Transverse colon (tissue), 4 donors: ENCODE measurements at regions not wholly inside any gene's neighbourhood (a gene's known extent, or its start where the extent isn't known, plus 50 kb on each side); places are given as distances from the start of the nearest gene placed in this dataset.
A peak's percentile ranks its signal among the peaks of the same experiment; 100 is the strongest.
"Not testable (repeated sequence)": the region's sequence is repeated elsewhere in the genome, so short reads cannot be mapped to it uniquely, and the experiment has no call there.

ENCODE experiments used
- DNase-seq: peaks from one replicate; pipeline ENCODE4 v3.0.0-alpha.2; 2019
- H3K27ac ChIP-seq, 4 donors: fragments of 200-600 bp; sonication (generic); 2 replicates each; pipeline ENCODE4 v1.5.1; 2016 to 2018; ENCODE audit warnings: inconsistent platforms in 4 of 4
- H3K27me3 ChIP-seq: fragments of 200-600 bp; sonication (generic); 2 replicates; pipeline ENCODE4 v1.5.1; 2017; ENCODE audit warnings: inconsistent platforms
- H3K36me3 ChIP-seq, 4 donors: fragments of 200-600 bp; sonication (generic); 2 replicates each; pipeline ENCODE4 v1.5.1; 2017 to 2019; ENCODE audit warnings: inconsistent platforms in 4 of 4
- H3K4me1 ChIP-seq, 4 donors: fragments of 200-600 bp; sonication (generic); 2 replicates each; pipeline ENCODE4 v1.5.1; 2017 to 2020; ENCODE audit warnings: inconsistent platforms in 4 of 4
- H3K4me3 ChIP-seq, 4 donors: fragments of 200-600 bp; sonication (generic); 1 replicate in 1 of 4; 2 replicates in 3 of 4; pipeline versions ENCODE4 v1.5.1 to v1.6.1; 2017 to 2019; ENCODE audit warnings: inconsistent platforms in 4 of 4
- H3K9me3 ChIP-seq, 2 donors: fragments of 200-600 bp; sonication (generic); 2 replicates each; pipeline ENCODE4 v1.5.1; 2017 to 2019; ENCODE audit warnings: inconsistent platforms in 2 of 2
- EP300 ChIP-seq: sonication (generic); formaldehyde crosslinking; IDR thresholded peaks from one replicate; pipeline ENCODE4 v1.6.1; 2017; ENCODE audit warnings: antibody characterized with exemption, low read depth
- POLR2A ChIP-seq: fragments of 450-650 bp; IDR thresholded peaks from one replicate; pipeline ENCODE4 v1.6.1; 2016; ENCODE audit warnings: antibody characterized with exemption, mild to moderate bottlenecking, moderate library complexity
- POLR2AphosphoS5 ChIP-seq, 3 donors: sonication (generic); formaldehyde crosslinking; IDR thresholded peaks; one replicate each; pipeline ENCODE4 v1.6.1; 2016; ENCODE audit warnings: antibody characterized with exemption in 3 of 3
- WGBS, 2 donors: methylation state at CpG; one replicate each; pipeline ENCODE4 v1.1.5; 2018; ENCODE audit warnings: low coverage in 1 of 2; 5-methylcytosine and 5-hydroxymethylcytosine counted together
- in situ Hi-C, 4 donors: fragments of 200-750 bp; cut with MboI; loops; one replicate each; pipeline versions ENCODE4 v1.15.0 to v1.15.1; 2017; ENCODE audit warnings: low sequenced_read_pairs in 3 of 4, low pct_ligation_motif_present in 1 of 4, low pct_unique_long_range_greater_than_20kb in 1 of 4
- intact Hi-C: fragments of 100-400 bp; cut with DNase I; formaldehyde crosslinking; loops from one replicate; pipeline ENCODE4 v1.15.1; 2023; ENCODE audit warnings: low total_unique reads
- TF ChIP-seq, protein P1 (sequence below), 5 experiments: fragments of 200-600 bp in 3 of 5; fragments of 450-650 bp in 2 of 5; sonication (generic) in 3 of 5; IDR thresholded peaks; 1 replicate in 2 of 5; 2 replicates in 3 of 5; pipeline ENCODE4 v1.5.1; 2016 to 2017; ENCODE audit warnings: antibody characterized with exemption in 5 of 5, inconsistent platforms in 3 of 5, mild to moderate bottlenecking in 2 of 5, moderate library complexity in 1 of 5

DNA sequence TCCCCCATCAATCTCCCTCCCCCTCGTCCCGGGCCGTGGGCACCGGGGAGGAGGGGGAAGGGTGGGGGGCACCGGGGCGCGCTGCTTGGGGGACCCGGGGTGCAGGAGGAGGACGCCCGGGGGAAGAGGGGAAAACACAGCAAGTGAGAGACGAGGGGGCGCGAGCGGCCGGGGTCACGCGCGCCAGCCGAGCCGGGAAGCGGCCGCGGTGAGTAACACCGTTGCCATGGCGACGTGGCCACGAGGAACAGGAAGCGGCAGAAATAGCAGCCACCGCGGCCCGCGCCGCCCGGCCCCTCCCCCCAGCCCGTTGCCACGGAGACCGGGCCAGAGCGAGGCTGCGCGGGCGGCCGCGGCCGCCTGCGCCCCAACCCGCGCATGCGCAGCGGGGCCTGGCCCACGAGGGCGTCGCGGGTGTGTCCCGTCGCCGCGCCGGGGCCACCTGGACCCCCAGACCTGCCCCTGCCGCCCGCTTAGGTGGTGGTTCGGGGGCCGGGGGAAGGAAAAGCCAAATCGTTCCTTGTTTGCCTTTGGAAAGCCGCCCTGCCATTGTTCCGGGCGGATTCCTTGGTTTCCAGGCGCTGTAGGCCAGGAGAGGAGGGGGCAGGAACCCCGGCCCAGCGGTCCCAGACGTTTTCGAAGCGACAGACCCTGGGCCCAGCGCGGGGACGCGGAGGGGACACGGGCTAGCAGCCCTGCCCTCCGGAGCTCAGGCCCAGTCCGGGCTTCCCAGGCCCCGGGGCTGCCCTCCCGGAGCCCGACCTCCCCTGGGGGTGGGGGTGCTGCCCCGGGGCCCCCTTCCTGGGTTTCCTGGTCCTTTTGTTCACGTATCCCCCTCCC is 207.1 kb downstream of the C9orf50 start:
- peak overlapping the region; percentile 49 to 79 (median 62) for H3K4me3 ChIP-seq
- TF ChIP-seq POLR2AphosphoS5 (IDR thresholded peaks at IDR 0.05): peak; percentile 77 to 91 (median 90)
- TF ChIP-seq, protein P1, sequence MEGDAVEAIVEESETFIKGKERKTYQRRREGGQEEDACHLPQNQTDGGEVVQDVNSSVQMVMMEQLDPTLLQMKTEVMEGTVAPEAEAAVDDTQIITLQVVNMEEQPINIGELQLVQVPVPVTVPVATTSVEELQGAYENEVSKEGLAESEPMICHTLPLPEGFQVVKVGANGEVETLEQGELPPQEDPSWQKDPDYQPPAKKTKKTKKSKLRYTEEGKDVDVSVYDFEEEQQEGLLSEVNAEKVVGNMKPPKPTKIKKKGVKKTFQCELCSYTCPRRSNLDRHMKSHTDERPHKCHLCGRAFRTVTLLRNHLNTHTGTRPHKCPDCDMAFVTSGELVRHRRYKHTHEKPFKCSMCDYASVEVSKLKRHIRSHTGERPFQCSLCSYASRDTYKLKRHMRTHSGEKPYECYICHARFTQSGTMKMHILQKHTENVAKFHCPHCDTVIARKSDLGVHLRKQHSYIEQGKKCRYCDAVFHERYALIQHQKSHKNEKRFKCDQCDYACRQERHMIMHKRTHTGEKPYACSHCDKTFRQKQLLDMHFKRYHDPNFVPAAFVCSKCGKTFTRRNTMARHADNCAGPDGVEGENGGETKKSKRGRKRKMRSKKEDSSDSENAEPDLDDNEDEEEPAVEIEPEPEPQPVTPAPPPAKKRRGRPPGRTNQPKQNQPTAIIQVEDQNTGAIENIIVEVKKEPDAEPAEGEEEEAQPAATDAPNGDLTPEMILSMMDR (IDR thresholded peaks at IDR 0.05): no peak
- TF ChIP-seq POLR2A: peak; percentile 75
- peak; percentile 23 for TF ChIP-seq EP300
- DNase-seq: peak; percentile 99
- peak overlapping the region; percentile 97 to 100 (median 99) for H3K27ac ChIP-seq
- intact Hi-C loops (no loop called here), in situ Hi-C loops (no loop called here)
- peaks cover 22 to 30% (median 27%) of the 10 kb centered on the region in 4 donors for H3K4me1 ChIP-seq
- H3K36me3 ChIP-seq: no peaks in the 10 kb centered on the region
- whole genome bisulfite sequencing, 2 donors: 2% methylated on average over 57 of the region's 84 CpGs; no CpG with 5 or more reads in 1 of the 2 donors
- H3K9me3 ChIP-seq: no peaks in the 10 kb centered on the region
- no peaks in the 10 kb centered on the region for H3K27me3 ChIP-seq

DNA sequence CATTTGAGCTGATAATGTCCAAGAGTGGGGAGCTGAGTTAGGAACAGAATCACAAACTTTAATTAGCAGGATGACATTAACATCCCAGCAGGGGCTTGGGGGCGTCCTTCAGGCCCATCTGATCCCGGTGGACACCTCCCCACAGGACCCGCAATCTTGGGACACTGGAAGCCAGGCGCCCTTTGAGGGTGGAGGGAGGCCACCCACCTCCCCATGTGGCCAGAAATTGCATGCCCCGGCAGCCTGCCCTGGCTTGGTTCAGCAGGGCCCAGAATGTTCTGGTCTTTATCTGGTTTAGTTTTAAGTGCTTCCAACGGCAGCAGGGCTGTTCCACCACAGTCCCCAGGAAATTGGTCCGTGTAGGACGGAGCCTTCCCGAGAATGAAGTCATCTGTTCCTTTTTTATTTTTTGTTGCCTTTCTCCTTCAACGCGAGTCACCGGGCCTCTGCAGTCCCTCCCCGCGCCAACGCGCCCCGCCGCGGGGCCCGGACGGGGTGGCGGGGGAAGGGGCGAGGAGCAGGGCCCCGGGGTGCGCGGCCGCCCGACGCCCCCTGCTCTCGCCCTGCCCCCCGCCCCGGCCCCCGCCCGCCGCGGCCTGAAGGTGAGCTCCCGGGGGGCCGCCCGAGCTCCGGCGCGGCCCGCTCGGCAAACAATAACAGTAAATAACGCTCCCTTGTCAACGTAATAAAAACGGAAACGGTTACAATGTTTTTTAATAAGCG is 207.9 kb downstream of the C9orf50 start:
- intact Hi-C loops: no loop called here
- TF ChIP-seq POLR2AphosphoS5 (IDR thresholded peaks at IDR 0.05) (peak; percentile 13 to 77 (median 56)), POLR2A (no peak), EP300 (no peak)
- TF ChIP-seq, protein P1 (IDR thresholded peaks at IDR 0.05): peak in 1 of 5 experiments; percentile 33

DNA sequence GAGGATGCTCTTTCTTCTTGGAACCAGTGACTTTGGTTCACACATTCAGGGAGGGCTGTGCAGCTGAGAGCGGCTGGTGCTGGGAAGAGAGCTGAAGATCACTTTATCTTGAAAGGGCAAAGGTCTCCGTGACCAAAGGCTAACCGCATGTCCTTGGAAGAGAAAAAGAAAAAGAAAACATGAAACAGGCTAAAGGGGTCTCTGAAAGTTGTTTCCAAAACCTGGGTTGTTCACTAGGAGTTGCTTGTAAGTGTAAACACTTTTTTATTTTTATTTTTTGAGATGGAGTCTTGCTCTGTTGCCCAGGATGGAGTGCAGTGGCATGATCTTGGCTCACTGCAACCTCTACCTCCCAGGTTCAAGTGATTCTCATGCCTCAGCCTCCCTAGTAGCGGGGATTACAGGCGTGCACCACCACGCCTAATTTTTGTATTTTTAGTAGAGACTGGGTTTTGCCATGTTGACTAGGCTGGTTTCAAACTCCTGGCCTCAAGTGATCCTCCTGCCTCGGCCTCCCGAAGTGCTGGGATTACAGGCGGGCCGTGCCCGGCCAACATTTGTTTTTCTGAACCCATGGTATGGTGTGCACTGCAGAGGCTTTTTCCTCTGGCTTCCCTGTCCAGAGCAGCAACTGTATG is 208.6 kb downstream of the C9orf50 start:
- DNase-seq, intact Hi-C loops, H3K4me3 ChIP-seq: not testable (repeated sequence)

More for the DNA sequence above, 207.9 kb downstream of the C9orf50 start:
- Histone ChIP-seq H3K4me1 (peaks cover 24 to 35% (median 28%) of the 10 kb centered on the region in 4 donors), H3K4me3 (peak overlapping the region; percentile 49 to 79 (median 62)), H3K27me3 (no peaks in the 10 kb centered on the region), H3K27ac (peak overlapping the region; percentile 97 to 100 (median 99)), H3K9me3 (no peaks in the 10 kb centered on the region), H3K36me3 (no peaks in the 10 kb centered on the region)
- peak; percentile 55 for DNase-seq
- WGBS, 2 donors: 0 to 5% methylated on average over 1 to 40 of the region's 49 CpGs
- in situ Hi-C loops: no loop called here

DNA sequence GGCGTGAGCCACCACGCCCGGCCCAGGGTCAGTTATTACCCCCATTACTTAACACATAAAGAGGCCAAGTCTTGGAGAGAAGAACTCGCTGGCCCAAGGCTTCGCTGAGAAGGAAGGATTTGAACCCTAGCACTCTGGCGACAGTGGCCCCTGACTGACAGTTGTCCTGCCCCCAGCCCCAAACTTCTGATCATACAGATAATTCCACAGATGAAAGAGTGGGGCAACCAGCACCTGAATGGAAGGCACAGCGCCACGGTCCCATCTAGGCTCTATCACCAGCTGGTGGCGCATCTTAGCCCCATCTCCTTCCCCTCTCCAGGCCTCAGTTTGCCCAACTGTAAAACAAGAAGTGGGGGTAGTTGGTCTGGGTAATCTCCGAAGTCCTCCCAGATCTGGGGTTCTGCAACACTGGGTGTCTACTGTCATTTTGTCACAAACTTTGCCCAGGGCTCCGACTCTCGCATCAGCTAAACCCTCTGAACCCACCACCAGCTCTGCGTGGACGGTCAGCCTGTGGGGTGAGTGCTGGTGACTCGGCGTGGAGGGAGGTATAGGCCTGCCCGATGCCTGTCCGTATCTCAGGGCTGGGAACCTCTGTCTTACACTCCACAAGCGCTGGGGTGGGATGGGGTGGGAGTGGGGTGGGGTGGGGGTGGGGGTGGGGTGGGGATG is 209.3 kb downstream of the C9orf50 start:
- no peak for DNase-seq
- in situ Hi-C loops: no loop called here
- Histone ChIP-seq H3K9me3 (no peaks in the 10 kb centered on the region), H3K36me3 (no peaks in the 10 kb centered on the region), H3K27ac (peak overlapping the region in 3 of 4 donors; percentile 99 to 100 (median 99)), H3K4me1 (peaks cover 24 to 35% (median 29%) of the 10 kb centered on the region in 4 donors), H3K4me3 (no peak overlapping the region), H3K27me3 (no peaks in the 10 kb centered on the region)
- intact Hi-C loops: no loop called here
- no peak for TF ChIP-seq POLR2A
- WGBS, 2 donors: 85% methylated on average over 17 of the region's 19 CpGs; no CpG with 5 or more reads in 1 of the 2 donors

More for the DNA sequence above, 208.6 kb downstream of the C9orf50 start:
- H3K27ac ChIP-seq: peak overlapping the region; percentile 97 to 100 (median 99)
- H3K9me3 ChIP-seq, in situ Hi-C loops, H3K27me3 ChIP-seq, H3K36me3 ChIP-seq: not testable (repeated sequence)
- H3K4me1 ChIP-seq: peaks cover 24 to 35% (median 28%) of the 10 kb centered on the region in 4 donors
- WGBS, 2 donors: 85% methylated on average over 11 of the region's 11 CpGs; no CpG with 5 or more reads in 1 of the 2 donors
